CD14-positive monocyte (primary cell): ENCODE measurements at regions not wholly inside any gene's neighbourhood (a gene's known extent, or its start where the extent isn't known, plus 50 kb on each side); places are given as distances from the start of the nearest gene placed in this dataset.

Source experiments
- DNase-seq, 3 donors: peaks; one replicate each; pipeline ENCODE4 v3.0.0-alpha.2; 2011 to 2022
- H2AFZ ChIP-seq: 2 replicates; pipeline ENCODE4 v1.6.0; 2012; ENCODE audit warnings: mild to moderate bottlenecking, low read depth, low read length, inconsistent platforms; ENCODE audit not compliant: insufficient read depth, poor library complexity, severe bottlenecking
- H3K27ac ChIP-seq, 2 donors: 1 replicate in 1 of 2; 2 replicates in 1 of 2; pipeline ENCODE4 v1.5.1; 2012 to 2013; ENCODE audit warnings: low read length in 2 of 2, control low read depth in 1 of 2, inconsistent platforms in 1 of 2, low read depth in 1 of 2, mild to moderate bottlenecking in 1 of 2
- H3K27me3 ChIP-seq, 2 donors: one replicate each; pipeline versions ENCODE4 v1.6.0 to v1.6.1; 2011 to 2013; ENCODE audit warnings: low read length in 2 of 2; ENCODE audit not compliant: control insufficient read depth in 2 of 2, insufficient read depth in 2 of 2
- H3K36me3 ChIP-seq, 2 donors: replicated peaks in 1 of 2; 1 replicate in 1 of 2; 2 replicates in 1 of 2; pipeline versions ENCODE4 v1.5.1 to v1.6.1; 2012 to 2013; ENCODE audit warnings: low read length in 2 of 2, control low read depth in 1 of 2, inconsistent platforms in 1 of 2, mild to moderate bottlenecking in 1 of 2; ENCODE audit not compliant: insufficient read depth in 2 of 2, control insufficient read depth in 1 of 2
- H3K4me1 ChIP-seq, 2 donors: 1 replicate in 1 of 2; 2 replicates in 1 of 2; pipeline versions ENCODE4 v1.5.1 to v1.6.1; 2012 to 2013; ENCODE audit warnings: low read length in 2 of 2, control low read depth in 1 of 2, inconsistent platforms in 1 of 2, mild to moderate bottlenecking in 1 of 2, moderate library complexity in 1 of 2; ENCODE audit not compliant: insufficient read depth in 2 of 2, control insufficient read depth in 1 of 2
- H3K4me2 ChIP-seq: replicated peaks from 2 replicates; pipeline ENCODE3; 2012; ENCODE audit warnings: low read length, moderate library complexity, mild to moderate bottlenecking; ENCODE audit not compliant: poor library complexity, severe bottlenecking; ENCODE audit errors: extremely low read depth
- H3K4me3 ChIP-seq, 3 experiments: fragments of 200-600 bp in 1 of 3; sonication (generic) in 1 of 3; replicated peaks in 1 of 3; 1 replicate in 2 of 3; 2 replicates in 1 of 3; pipeline ENCODE4 v1.5.1; 2011 to 2013; ENCODE audit warnings: low read length in 3 of 3, mild to moderate bottlenecking in 3 of 3, control low read depth in 2 of 3, low read depth in 2 of 3, inconsistent platforms in 1 of 3, moderate library complexity in 1 of 3
- H3K79me2 ChIP-seq: 2 replicates; pipeline ENCODE4 v1.6.0; 2012; ENCODE audit warnings: mild to moderate bottlenecking, control low read depth, inconsistent platforms, low read length, moderate library complexity; ENCODE audit not compliant: insufficient read depth
- H3K9ac ChIP-seq: 2 replicates; pipeline ENCODE4 v1.6.0; 2017; ENCODE audit warnings: low read length, mild to moderate bottlenecking; ENCODE audit not compliant: insufficient read depth, poor library complexity, severe bottlenecking
- H3K9me3 ChIP-seq, 2 donors: replicated peaks in 1 of 2; 1 replicate in 1 of 2; 2 replicates in 1 of 2; pipeline versions ENCODE4 v1.5.1 to v1.6.1; 2012 to 2013; ENCODE audit warnings: low read length in 2 of 2, control low read depth in 1 of 2; ENCODE audit not compliant: control insufficient read depth in 1 of 2, insufficient read depth in 1 of 2
- H4K20me1 ChIP-seq: 2 replicates; pipeline ENCODE4 v1.6.0; 2012; ENCODE audit warnings: mild to moderate bottlenecking, low read length, control low read depth, moderate library complexity; ENCODE audit not compliant: insufficient read depth
- H3K27ac Mint-ChIP-seq, 7 donors: one replicate each; pipeline ENCODE4 v1.8.0; 2020; ENCODE audit warnings: mild to moderate bottlenecking in 7 of 7, mixed read lengths in 7 of 7, moderate library complexity in 6 of 7, inconsistent platforms in 2 of 7
- H3K27me3 Mint-ChIP-seq, 3 donors: one replicate each; pipeline ENCODE4 v1.8.0; 2021 to 2022; ENCODE audit warnings: low read depth in 3 of 3, mild to moderate bottlenecking in 3 of 3, mixed read lengths in 3 of 3, moderate library complexity in 3 of 3, inconsistent platforms in 1 of 3
- H3K36me3 Mint-ChIP-seq, 2 donors: one replicate each; pipeline ENCODE4 v1.8.0; 2020; ENCODE audit warnings: mixed read lengths in 2 of 2, inconsistent platforms in 1 of 2, mild to moderate bottlenecking in 1 of 2
- H3K4me1 Mint-ChIP-seq: one replicate; pipeline ENCODE4 v1.8.0; 2020; ENCODE audit warnings: mild to moderate bottlenecking, mixed read lengths
- H3K4me3 Mint-ChIP-seq, 2 donors: one replicate each; pipeline ENCODE4 v1.8.0; 2020; ENCODE audit warnings: mild to moderate bottlenecking in 2 of 2, mixed read lengths in 2 of 2, moderate library complexity in 1 of 2
- H3K9me3 Mint-ChIP-seq, 7 donors: one replicate each; pipeline ENCODE4 v1.8.0; 2020 to 2022; ENCODE audit warnings: mixed read lengths in 7 of 7, mild to moderate bottlenecking in 6 of 7, moderate library complexity in 6 of 7, inconsistent platforms in 2 of 7
- CTCF ChIP-seq: fragments of 200-600 bp; IDR thresholded peaks from one replicate; pipeline ENCODE4 v1.8.0; 2022; ENCODE audit warnings: antibody characterized with exemption, mild to moderate bottlenecking
- WGBS: methylation state at CpG from one replicate; pipeline ENCODE4 v1.1.5; 2013; ENCODE audit warnings: missing lambda C conversion rate; ENCODE audit not compliant: insufficient coverage; 5-methylcytosine and 5-hydroxymethylcytosine counted together
- intact Hi-C, 2 donors: fragments of 100-400 bp; cut with micrococcal nuclease; formaldehyde crosslinking; loops; one replicate each; pipeline versions ENCODE4 v1.15.0 to v1.15.1; 2023

GRCh38 chr9:19988281-19988680, 199.4 kb upstream of the SLC24A2 start:
- no peaks in the 10 kb centered on the region for H3K79me2 ChIP-seq
- 100% methylated on average over 1 of the region's 2 CpGs for whole genome bisulfite sequencing
- no peaks in the 10 kb centered on the region for H3K36me3 ChIP-seq
- Mint-ChIP-seq H3K27me3 (peaks cover 0 to 2% (median 0%) of the 10 kb centered on the region in 3 donors), H3K36me3 (no peaks in the 10 kb centered on the region), H3K4me3 (no peak overlapping the region), H3K27ac (no peak overlapping the region), H3K4me1 (no peaks in the 10 kb centered on the region), H3K9me3 (peaks cover 0 to 4% (median 0%) of the 10 kb centered on the region in 7 donors)
- H3K9ac ChIP-seq, result no peak overlapping the region
- no peaks in the 10 kb centered on the region for H3K9me3 ChIP-seq
- H3K27ac ChIP-seq, result no peak overlapping the region
- no peaks in the 10 kb centered on the region for H4K20me1 ChIP-seq
- intact Hi-C loops, result no loop called here
- TF ChIP-seq CTCF, result no peak
- no peak for DNase-seq
- H3K27me3 ChIP-seq, result no peaks in the 10 kb centered on the region
- no peak overlapping the region for H3K4me2 ChIP-seq
- H2AFZ ChIP-seq, result no peak overlapping the region
- no peak overlapping the region for H3K4me3 ChIP-seq
- H3K4me1 ChIP-seq, result no peaks in the 10 kb centered on the region

GRCh38 chr9:19985081-19985480, 196.2 kb upstream of the SLC24A2 start:
- Histone ChIP-seq H3K27ac (no peak overlapping the region), H3K36me3 (no peaks in the 10 kb centered on the region), H3K4me1 (no peaks in the 10 kb centered on the region), H2AFZ (no peak overlapping the region), H3K4me2 (no peak overlapping the region), H3K79me2 (no peaks in the 10 kb centered on the region), H3K4me3 (no peak overlapping the region), H3K9ac (no peak overlapping the region), H3K27me3 (no peaks in the 10 kb centered on the region), H4K20me1 (no peaks in the 10 kb centered on the region), H3K9me3 (no peaks in the 10 kb centered on the region)
- WGBS, result no CpG with 5 or more reads among the region's 1 CpG
- intact Hi-C loops, result no loop called here
- Mint-ChIP-seq H3K36me3 (no peaks in the 10 kb centered on the region), H3K27me3 (peaks cover 0 to 2% (median 0%) of the 10 kb centered on the region in 3 donors), H3K4me1 (no peaks in the 10 kb centered on the region), H3K27ac (no peak overlapping the region), H3K4me3 (no peak overlapping the region), H3K9me3 (peaks cover 0 to 5% (median 3%) of the 10 kb centered on the region in 7 donors)
- TF ChIP-seq CTCF, result no peak
- no peak for DNase-seq
